Naive thymus-derived CD8-positive, alpha-beta T cell (primary cell): ENCODE measurements at regions not wholly inside any gene's neighbourhood (a gene's known extent, or its start where the extent isn't known, plus 50 kb on each side); places are given as distances from the start of the nearest gene placed in this dataset.
A peak's percentile ranks its signal among the peaks of the same experiment; 100 is the strongest.

ENCODE experiments used
- ATAC-seq, 2 donors: fragments of 150-1000 bp; cut with Tn5 transposase in 1 of 2; sonication (Bioruptor Pico), chemical (Tn5 transposase) in 1 of 2; 1 replicate in 1 of 2; 2 replicates in 1 of 2; pipeline ENCODE4 v1.10.0; 2021; ENCODE audit warnings: mild to moderate bottlenecking in 2 of 2, moderate library complexity in 2 of 2
- POLR2A ChIA-PET: fragments of 350-600 bp; sonication (Branson Sonifier 250); formaldehyde crosslinking; loops from one replicate; lab custom pipeline; 2021; ENCODE audit warnings: antibody characterized with exemption; lab: Charles Lee
- DNase-seq, 10 donors: peaks; one replicate each; pipeline versions ENCODE4 v3.0.0 to v3.0.0-alpha.2; 2020 to 2022
- H3K27ac Mint-ChIP-seq, 10 donors: one replicate each; pipeline ENCODE4 v1.8.0; 2020 to 2022; ENCODE audit warnings: mild to moderate bottlenecking in 10 of 10, mixed read lengths in 10 of 10, moderate library complexity in 4 of 10, inconsistent platforms in 1 of 10
- H3K27me3 Mint-ChIP-seq, 5 donors: one replicate each; pipeline ENCODE4 v1.8.0; 2021 to 2022; ENCODE audit warnings: mixed read lengths in 5 of 5
- H3K36me3 Mint-ChIP-seq, 3 donors: one replicate each; pipeline ENCODE4 v1.8.0; 2020 to 2022; ENCODE audit warnings: mixed read lengths in 3 of 3, mild to moderate bottlenecking in 2 of 3, inconsistent platforms in 1 of 3
- H3K4me1 Mint-ChIP-seq, 4 donors: one replicate each; pipeline ENCODE4 v1.8.0; 2021 to 2022; ENCODE audit warnings: mixed read lengths in 4 of 4
- H3K4me3 Mint-ChIP-seq, 10 donors: one replicate each; pipeline ENCODE4 v1.8.0; 2020 to 2022; ENCODE audit warnings: mild to moderate bottlenecking in 10 of 10, mixed read lengths in 10 of 10, moderate library complexity in 6 of 10, inconsistent platforms in 1 of 10
- H3K9me3 Mint-ChIP-seq, 9 donors: one replicate each; pipeline ENCODE4 v1.8.0; 2020 to 2022; ENCODE audit warnings: mixed read lengths in 9 of 9, mild to moderate bottlenecking in 3 of 9, inconsistent platforms in 1 of 9, moderate library complexity in 1 of 9

DNA sequence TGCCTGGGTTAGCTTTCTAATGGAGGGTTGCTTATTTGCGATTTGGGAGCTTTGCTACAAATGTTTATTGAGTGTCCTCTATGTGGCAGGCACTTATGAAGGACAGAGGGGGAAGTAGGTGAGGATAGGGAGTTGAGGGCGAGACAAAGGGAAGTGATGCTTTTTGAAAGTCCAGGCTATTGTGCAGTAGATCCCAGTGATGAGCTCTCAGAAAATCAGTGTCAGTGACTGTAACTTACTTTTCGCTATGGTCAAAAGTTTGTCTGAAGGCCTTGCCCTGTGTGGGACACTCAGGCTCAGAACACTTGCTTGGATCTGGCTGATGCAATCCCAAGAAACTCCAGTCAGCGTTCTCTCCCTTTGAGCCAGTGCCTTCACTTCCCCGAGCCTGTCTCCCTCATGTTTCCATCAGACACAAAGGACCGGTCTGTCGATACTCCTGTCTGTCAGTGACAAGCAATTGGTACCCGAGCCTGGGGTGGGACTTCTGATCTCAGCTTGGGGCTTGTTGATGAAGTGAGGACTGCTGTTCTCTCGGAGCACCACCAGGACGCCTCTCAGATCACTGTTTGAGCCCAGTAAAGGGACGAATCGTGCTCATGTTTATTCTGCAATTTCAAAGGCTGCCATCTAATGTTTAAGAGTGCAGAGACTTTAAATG, 63.1 kb upstream of the SORCS3 start:
- DNase-seq, result no peak
- Mint-ChIP-seq H3K27ac (no peak overlapping the region), H3K4me3 (no peak overlapping the region), H3K9me3 (peaks cover 0 to 2% (median 0%) of the 10 kb centered on the region in 9 donors), H3K36me3 (no peaks in the 10 kb centered on the region), H3K27me3 (peaks cover 9 to 36% (median 20%) of the 10 kb centered on the region in 5 donors), H3K4me1 (peaks cover 4 to 9% (median 6%) of the 10 kb centered on the region in 4 donors)
- ATAC-seq, result no peak
- POLR2A ChIA-PET, result no interaction called here

DNA sequence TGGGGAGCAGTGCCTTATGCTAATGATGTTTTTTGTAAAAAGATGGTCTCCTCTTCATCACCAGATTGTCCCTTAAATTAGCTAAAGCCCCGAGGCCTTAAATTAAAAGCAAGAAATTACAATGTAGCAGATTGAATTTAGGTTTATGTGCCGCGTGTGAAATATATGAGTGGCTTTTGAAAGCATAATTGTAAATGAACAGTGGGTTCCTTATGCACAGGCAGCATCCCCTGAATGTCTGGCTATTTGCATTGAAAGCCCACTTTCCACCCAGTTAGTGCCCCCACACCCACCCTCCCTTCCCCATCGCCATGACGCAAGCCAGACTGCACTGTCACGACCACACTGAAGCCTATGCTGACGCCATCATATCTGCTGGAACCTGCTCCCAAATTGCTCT, 62.4 kb upstream of the SORCS3 start:
- H3K4me3 Mint-ChIP-seq, result no peak overlapping the region
- ATAC-seq (no peak), DNase-seq (no peak)
- peaks cover 0 to 2% (median 0%) of the 10 kb centered on the region in 9 donors for H3K9me3 Mint-ChIP-seq
- no peaks in the 10 kb centered on the region for H3K36me3 Mint-ChIP-seq
- peaks cover 4 to 9% (median 6%) of the 10 kb centered on the region in 4 donors for H3K4me1 Mint-ChIP-seq
- peaks cover 10 to 33% (median 16%) of the 10 kb centered on the region in 5 donors for H3K27me3 Mint-ChIP-seq
- H3K27ac Mint-ChIP-seq, result no peak overlapping the region
- POLR2A ChIA-PET, result no interaction called here

DNA sequence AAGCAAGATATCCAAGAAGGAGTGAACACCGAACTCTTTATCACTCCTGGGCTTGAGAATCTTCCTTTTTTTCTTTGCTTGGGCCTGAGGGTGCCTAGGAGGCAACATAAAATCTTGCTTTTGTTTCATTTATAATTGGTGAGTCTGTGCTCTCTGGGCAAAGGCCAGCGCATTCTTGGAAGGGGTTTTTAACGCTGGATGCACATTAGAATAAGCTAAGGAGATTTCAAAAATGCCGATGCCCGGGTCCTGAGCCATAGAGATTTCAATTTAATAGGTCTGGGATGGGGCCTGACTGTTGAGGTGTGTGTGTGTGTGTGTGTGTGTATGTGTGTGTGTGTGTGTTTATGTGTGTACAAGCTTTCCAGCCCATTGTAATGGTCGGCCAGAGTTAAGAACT, 62.0 kb upstream of the SORCS3 start:
- peaks cover 0 to 2% (median 0%) of the 10 kb centered on the region in 9 donors for H3K9me3 Mint-ChIP-seq
- no peak for ATAC-seq
- no peak overlapping the region for H3K27ac Mint-ChIP-seq
- no peak for DNase-seq
- H3K4me1 Mint-ChIP-seq, result peaks cover 4 to 9% (median 6%) of the 10 kb centered on the region in 4 donors
- peaks cover 10 to 31% (median 16%) of the 10 kb centered on the region in 5 donors for H3K27me3 Mint-ChIP-seq
- H3K4me3 Mint-ChIP-seq, result no peak overlapping the region
- H3K36me3 Mint-ChIP-seq, result no peaks in the 10 kb centered on the region
- POLR2A ChIA-PET, result no interaction called here

DNA sequence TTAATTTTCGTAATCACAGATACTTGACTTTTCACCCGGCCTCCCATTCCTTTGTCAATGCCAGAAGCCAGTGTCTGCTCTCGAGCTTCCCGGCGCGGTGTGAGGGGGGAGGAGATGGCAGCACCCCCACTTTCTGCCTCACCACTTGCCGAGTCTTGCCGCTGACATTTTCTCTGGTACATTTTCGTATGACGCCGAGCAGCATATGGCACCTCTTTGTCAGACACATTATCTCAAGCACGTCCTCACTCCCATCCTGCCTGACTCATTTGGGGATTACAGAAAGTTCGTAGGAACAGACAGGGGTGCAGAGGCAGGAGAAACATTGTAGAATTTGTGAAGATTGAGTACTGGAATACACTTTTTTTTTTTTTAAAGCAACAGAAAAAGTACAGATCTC, 60.8 kb upstream of the SORCS3 start:
- ATAC-seq, result no peak
- Mint-ChIP-seq H3K4me3 (no peak overlapping the region), H3K9me3 (peaks cover 0 to 2% (median 0%) of the 10 kb centered on the region in 9 donors), H3K27ac (no peak overlapping the region), H3K4me1 (peaks cover 4 to 10% (median 7%) of the 10 kb centered on the region in 4 donors), H3K36me3 (no peaks in the 10 kb centered on the region), H3K27me3 (peaks cover 10 to 31% (median 16%) of the 10 kb centered on the region in 5 donors)
- DNase-seq, result no peak
- POLR2A ChIA-PET, result no interaction called here

DNA sequence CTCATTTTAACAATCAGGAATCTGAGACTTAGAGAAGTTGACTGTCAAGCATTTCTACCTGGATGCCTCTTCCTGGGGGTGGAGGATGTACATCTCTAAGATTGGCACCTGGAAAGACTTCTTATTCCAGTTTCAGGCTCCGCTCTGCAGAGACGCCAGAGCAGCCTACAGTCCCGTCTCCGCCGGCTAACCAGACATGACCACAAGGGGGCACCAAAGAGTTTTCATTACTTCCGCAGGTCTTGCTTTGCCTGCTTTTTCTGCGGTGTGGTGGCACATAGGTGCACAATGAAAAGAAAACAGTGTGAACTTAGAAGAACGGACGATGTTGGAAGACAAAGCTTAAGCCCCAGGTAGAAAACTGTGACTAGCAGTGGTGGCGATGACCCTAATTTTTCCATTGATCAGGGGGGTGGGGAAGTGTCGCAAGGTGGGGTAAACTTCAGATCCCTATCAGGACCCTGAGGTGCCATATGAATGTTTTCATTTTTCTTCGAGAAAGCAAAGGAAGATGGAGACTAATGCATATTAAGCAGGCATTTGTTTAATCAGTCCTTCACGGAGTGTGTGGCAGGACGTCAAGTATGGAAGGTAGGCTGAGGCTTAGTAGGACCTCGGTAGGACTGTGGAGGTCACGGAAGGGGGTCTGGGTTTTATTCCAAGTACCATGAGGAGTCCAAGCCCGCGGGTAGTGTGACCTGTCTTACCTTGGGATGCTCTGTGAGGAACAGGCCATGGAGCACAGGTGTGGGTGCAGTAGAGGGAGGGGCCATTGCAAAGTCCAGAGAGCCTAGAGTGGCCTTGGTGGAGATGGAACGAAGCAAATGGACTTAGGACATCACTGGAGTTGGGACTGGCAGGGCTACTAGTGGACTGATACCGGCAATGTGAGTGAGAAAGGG, 60.1 kb upstream of the SORCS3 start:
- peaks cover 0 to 2% (median 0%) of the 10 kb centered on the region in 9 donors for H3K9me3 Mint-ChIP-seq
- ATAC-seq, result peak; percentile 73 to 77
- peaks cover 4 to 17% (median 9%) of the 10 kb centered on the region in 4 donors for H3K4me1 Mint-ChIP-seq
- POLR2A ChIA-PET, result no interaction called here
- H3K27ac Mint-ChIP-seq, result peak overlapping the region in 1 of 10 donors; percentile 1
- peaks cover 10 to 31% (median 16%) of the 10 kb centered on the region in 5 donors for H3K27me3 Mint-ChIP-seq
- H3K36me3 Mint-ChIP-seq, result no peaks in the 10 kb centered on the region
- DNase-seq, result peak; percentile 32 to 81 (median 63)
- H3K4me3 Mint-ChIP-seq, result peak overlapping the region in 2 of 10 donors; percentile 6 to 9

DNA sequence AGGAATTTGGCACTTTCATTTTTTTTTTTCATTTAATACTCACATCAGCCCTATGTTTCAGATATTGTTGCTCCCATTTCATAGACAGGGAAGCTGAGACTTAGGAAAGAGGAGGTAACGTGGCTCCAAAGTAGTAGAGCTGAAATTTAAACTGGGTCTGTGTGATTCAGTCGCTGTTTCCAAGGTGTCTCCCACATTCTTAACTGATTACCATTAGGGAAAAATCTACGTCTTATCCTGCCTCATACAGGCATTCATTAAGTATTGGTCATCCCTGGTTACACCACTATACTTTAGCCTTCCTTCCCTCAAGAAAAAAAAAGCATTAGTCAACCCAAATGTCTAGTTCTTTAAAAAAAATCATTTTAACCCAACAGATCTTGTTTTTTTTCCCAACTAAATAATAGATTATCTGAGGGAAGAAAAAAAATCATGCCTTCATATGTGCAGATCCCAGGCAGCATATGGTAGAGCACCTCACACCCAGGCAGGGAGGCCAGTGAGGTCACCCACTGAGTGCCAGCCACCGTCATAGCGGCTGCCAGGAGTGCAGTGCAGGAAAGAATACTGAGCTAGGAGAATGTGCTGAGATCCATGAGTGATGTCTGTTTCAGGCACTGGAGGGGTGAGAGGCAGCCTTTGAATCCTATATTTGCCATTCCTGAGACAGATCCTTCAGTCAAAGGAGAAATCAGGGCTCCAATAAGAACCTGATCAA, 59.0 kb upstream of the SORCS3 start:
- Mint-ChIP-seq H3K4me3 (no peak overlapping the region), H3K4me1 (peaks cover 11 to 28% (median 17%) of the 10 kb centered on the region in 4 donors), H3K9me3 (peaks cover 0 to 2% (median 0%) of the 10 kb centered on the region in 9 donors), H3K36me3 (no peaks in the 10 kb centered on the region), H3K27ac (peak overlapping the region in 1 of 10 donors; percentile 1), H3K27me3 (peaks cover 10 to 31% (median 16%) of the 10 kb centered on the region in 5 donors)
- ATAC-seq, result no peak
- no peak for DNase-seq
- POLR2A ChIA-PET, result no interaction called here

DNA sequence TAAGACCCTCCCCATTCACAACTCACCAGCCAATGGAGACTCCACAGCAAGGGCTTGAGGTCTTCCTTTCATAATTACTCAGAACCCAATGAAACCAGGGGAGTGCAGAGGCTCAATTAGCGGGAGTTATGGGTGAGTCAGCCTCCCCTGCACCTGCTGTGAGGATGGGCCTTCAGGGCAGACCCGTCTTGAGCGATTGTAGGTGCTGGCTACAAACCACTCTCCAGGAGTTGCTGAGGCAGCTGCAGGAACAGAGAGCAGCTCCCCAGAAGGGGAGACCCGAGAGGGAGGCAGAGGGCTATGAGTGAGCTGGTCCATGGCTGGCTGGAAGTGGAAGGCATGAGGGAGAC, 58.5 kb upstream of the SORCS3 start:
- DNase-seq (no peak), ATAC-seq (no peak)

DNA sequence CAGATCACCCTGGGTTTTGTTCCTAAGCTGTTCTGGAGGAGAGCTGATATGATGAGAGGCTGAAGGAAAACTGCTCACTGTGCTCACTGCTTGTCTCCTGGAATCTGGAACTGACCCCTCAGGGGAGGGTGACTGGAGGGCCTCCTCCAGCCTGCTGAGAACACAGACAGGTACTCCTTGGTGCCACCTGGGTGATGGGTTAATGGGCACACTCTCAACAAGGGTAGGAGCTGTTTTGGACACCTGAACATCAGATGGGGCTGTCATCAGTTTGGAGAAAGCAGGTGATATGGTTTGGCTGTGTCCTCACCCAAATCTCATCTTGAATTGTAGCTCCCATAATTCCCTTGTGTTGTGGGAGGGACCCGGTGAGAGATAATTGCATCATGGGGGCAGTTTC, 58.1 kb upstream of the SORCS3 start:
- Mint-ChIP-seq H3K4me1 (peaks cover 18 to 34% (median 22%) of the 10 kb centered on the region in 4 donors), H3K27me3 (peaks cover 10 to 28% (median 16%) of the 10 kb centered on the region in 5 donors), H3K36me3 (no peaks in the 10 kb centered on the region), H3K4me3 (no peak overlapping the region), H3K9me3 (peaks cover 0 to 2% (median 0%) of the 10 kb centered on the region in 9 donors), H3K27ac (no peak overlapping the region)
- ATAC-seq (no peak), DNase-seq (no peak)
- POLR2A ChIA-PET, result no interaction called here

More for the DNA sequence above, 58.5 kb upstream of the SORCS3 start:
- Mint-ChIP-seq H3K36me3 (no peaks in the 10 kb centered on the region), H3K4me1 (peaks cover 16 to 33% (median 21%) of the 10 kb centered on the region in 4 donors), H3K27ac (peak overlapping the region in 1 of 10 donors; percentile 34), H3K9me3 (peaks cover 0 to 2% (median 0%) of the 10 kb centered on the region in 9 donors), H3K4me3 (no peak overlapping the region), H3K27me3 (peaks cover 10 to 30% (median 16%) of the 10 kb centered on the region in 5 donors)
- POLR2A ChIA-PET, result no interaction called here

DNA sequence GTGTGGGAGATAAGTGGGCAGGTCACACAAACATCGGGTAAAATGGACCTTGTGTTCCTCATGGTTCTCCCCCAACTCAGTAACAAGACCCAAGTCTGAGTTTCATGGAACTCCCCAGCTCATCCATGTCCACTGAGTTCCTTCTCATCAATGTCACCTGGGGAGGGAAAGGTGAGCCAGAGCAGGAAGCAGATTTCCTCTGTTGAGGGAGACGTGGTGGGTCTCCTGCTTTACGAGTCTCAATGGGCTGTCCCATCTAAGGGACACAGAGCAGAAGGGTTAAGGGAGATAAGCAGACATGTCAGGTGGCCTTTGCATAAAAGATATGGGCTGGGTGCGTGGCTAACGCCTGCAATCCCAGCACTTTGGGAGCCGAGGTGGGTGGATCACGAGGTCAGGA, 56.5 kb upstream of the SORCS3 start:
- POLR2A ChIA-PET, result no interaction called here
- Mint-ChIP-seq H3K27me3 (peaks cover 10 to 25% (median 15%) of the 10 kb centered on the region in 5 donors), H3K4me1 (peaks cover 18 to 34% (median 22%) of the 10 kb centered on the region in 4 donors), H3K9me3 (peaks cover 0 to 2% (median 0%) of the 10 kb centered on the region in 9 donors), H3K36me3 (no peaks in the 10 kb centered on the region), H3K4me3 (no peak overlapping the region), H3K27ac (peak overlapping the region in 1 of 10 donors; percentile 82)
- DNase-seq (no peak), ATAC-seq (no peak)

DNA sequence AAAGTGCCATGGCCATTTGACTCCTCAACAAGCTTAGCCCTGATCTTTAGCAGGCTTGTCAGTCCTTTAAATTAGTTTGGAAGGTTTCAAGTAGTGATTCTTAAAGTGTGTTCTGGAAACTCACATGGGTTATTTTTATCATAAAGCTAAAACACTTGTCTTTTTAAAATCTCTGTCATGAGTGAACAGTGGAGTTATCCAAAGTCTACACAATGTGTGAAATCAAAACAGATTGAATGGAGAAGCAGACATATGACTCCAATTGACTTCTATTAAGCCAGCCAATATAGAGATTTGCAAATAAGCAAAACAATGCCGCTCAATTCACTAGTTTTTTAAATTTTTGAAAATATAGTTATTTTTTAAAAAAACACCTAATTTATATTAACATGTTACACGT, 53.3 kb upstream of the SORCS3 start:
- H3K9me3 Mint-ChIP-seq, result no peaks in the 10 kb centered on the region
- H3K4me3 Mint-ChIP-seq, result peak overlapping the region in 2 of 10 donors; percentile 7 to 66
- H3K36me3 Mint-ChIP-seq, result no peaks in the 10 kb centered on the region
- DNase-seq (no peak), ATAC-seq (no peak)
- peaks cover 13 to 26% (median 17%) of the 10 kb centered on the region in 4 donors for H3K4me1 Mint-ChIP-seq
- POLR2A ChIA-PET, result no interaction called here
- H3K27ac Mint-ChIP-seq, result no peak overlapping the region
- H3K27me3 Mint-ChIP-seq, result peaks cover 0 to 7% (median 4%) of the 10 kb centered on the region in 5 donors

DNA sequence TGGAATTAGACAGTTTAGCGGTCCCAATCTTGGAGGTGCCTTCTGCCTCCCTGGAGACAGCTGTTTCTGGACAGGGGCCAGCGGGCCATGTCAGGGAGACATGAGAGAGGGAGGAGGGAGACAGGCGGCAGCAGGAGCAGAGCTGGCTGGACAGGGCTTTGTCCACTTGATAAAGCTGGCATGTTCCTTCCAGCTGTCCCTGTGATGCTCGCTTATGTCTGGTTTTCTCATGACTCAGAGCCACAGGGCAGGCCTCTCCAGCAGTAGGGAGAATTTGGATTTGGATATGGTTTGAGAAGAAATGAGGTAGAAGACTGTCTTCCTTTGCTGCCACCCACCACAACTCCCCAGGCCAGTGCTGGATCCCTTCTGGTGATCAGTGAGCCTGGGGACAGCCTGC, 51.7 kb upstream of the SORCS3 start:
- ATAC-seq, result no peak
- Mint-ChIP-seq H3K4me1 (peaks cover 13 to 26% (median 17%) of the 10 kb centered on the region in 4 donors), H3K27me3 (peaks cover 2 to 23% (median 4%) of the 10 kb centered on the region in 5 donors), H3K36me3 (no peaks in the 10 kb centered on the region), H3K9me3 (no peaks in the 10 kb centered on the region), H3K4me3 (no peak overlapping the region), H3K27ac (peak overlapping the region in 2 of 10 donors; percentile 16 to 60)
- POLR2A ChIA-PET, result no interaction called here
- DNase-seq, result no peak

DNA sequence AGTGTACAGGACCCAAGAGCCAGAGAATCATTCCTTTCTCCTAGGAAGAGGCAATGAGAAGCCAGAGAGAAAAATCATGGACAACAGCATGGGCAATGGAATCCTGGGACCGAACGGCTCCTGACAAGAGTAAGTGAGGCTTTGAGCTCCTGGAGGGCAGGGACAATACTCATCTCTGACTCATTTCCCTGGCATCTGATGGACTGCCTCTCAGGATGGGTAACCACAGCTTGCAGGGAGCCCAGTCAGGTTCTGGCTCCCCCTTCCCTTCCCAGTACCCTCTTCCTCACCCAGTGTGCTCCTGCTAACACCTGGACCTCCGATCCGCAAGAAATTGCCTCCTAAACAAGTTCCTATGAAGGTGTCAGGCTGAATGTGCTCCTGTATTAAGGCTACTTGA, 51.2 kb upstream of the SORCS3 start:
- H3K4me1 Mint-ChIP-seq, result peaks cover 11 to 26% (median 17%) of the 10 kb centered on the region in 4 donors
- peak overlapping the region in 1 of 10 donors; percentile 16 for H3K27ac Mint-ChIP-seq
- H3K27me3 Mint-ChIP-seq, result peaks cover 4 to 23% (median 7%) of the 10 kb centered on the region in 5 donors
- DNase-seq, result no peak
- H3K9me3 Mint-ChIP-seq, result no peaks in the 10 kb centered on the region
- POLR2A ChIA-PET, result no interaction called here
- no peak for ATAC-seq
- H3K36me3 Mint-ChIP-seq, result no peaks in the 10 kb centered on the region
- no peak overlapping the region for H3K4me3 Mint-ChIP-seq
